ENCODE measurements at regions not wholly inside any gene's neighbourhood (a gene's known extent, or its start where the extent isn't known, plus 50 kb on each side); places are given as distances from the start of the nearest gene placed in this dataset.

DNA sequence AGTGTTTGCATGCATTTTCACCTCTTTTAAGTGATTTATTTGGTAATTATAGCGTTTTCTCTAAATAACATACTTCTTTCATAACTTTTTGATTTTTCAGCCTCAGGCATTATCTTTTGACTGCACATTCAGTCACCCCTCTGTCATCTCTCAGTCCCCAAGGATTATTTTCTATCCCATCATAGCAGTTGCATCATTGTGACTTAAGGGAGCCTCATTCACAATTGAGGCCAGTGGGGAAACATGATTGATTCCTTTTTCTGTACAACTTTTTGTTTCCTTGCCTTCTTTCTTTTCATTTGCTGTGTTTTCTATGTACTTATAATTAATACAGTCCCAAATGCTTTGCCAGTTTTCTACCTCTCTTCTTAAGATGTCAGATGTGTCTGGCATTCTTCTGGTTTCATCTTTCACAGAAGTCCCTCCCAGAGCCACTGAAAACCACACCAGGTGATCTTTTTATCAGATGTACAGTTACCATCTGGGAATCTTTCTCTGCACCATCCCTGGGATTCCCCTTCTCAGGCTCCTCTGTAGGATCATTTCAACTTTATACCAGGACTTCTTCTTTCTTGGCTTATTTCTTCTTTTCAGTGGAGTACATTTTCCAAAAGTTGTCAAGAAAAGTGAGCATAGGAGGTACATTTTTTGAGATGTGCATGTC lies 151.4 kb downstream of the RAP2B start:
- Mint-ChIP-seq H3K4me3 (no peak overlapping the region), H3K4me1 (ENCODE audit: low read depth) (peaks cover 9% of the 10 kb centered on the region), H3K27me3 (ENCODE audit: low read depth) (no peaks in the 10 kb centered on the region), H3K36me3 (ENCODE audit: low read depth) (no peaks in the 10 kb centered on the region), H3K27ac (no peak overlapping the region), H3K9me3 (peaks cover 4% of the 10 kb centered on the region)
- no peak for DNase-seq (ENCODE audit: low spot score)

DNA sequence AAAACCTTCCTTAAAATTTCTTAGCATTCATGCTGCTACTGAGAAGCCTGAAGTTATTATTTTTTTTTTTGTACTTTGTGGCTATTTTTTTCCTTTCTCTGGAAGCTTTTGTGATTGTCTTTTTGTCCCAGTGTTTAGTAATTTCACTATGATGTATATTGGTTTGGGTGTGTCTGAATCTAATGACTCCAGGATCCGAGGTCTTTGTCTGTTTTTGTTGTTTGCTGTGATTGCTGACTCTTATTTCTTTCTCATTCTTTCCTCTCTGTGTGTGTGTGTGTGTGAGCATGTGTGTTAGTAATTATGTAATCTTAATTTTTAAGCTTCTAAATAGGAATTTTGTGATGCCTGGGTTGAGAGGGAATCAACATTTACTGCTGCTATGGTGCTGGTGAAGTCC lies 152.0 kb downstream of the RAP2B start:
- Mint-ChIP-seq H3K27me3 (ENCODE audit: low read depth) (no peaks in the 10 kb centered on the region), H3K4me1 (ENCODE audit: low read depth) (peaks cover 9% of the 10 kb centered on the region), H3K4me3 (no peak overlapping the region), H3K9me3 (peaks cover 4% of the 10 kb centered on the region), H3K36me3 (ENCODE audit: low read depth) (no peaks in the 10 kb centered on the region), H3K27ac (no peak overlapping the region)
- DNase-seq (ENCODE audit: low spot score), result no peak

DNA sequence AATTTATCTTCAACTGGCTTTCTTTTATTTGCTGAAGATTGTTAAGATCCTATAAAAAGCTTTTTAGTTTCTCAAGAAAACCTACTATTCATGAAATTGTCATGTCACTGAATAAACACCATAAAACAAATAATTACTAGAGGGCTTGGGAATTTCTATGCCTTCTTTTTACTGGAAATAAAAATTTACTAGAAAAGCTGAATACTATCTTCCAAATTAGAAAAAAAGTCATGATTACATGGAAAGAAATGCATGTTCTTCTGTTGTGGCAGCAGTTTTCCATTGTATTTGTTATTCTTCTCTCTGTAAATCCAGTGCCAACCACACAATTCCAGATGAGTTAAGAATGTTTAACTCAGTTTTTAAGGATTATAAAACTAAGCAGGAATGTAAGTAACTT lies 153.8 kb downstream of the RAP2B start:
- Mint-ChIP-seq H3K9me3 (peaks cover 4% of the 10 kb centered on the region), H3K36me3 (ENCODE audit: low read depth) (no peaks in the 10 kb centered on the region), H3K4me3 (no peak overlapping the region), H3K27me3 (ENCODE audit: low read depth) (no peaks in the 10 kb centered on the region), H3K4me1 (ENCODE audit: low read depth) (peaks cover 15% of the 10 kb centered on the region), H3K27ac (no peak overlapping the region)
- no peak for DNase-seq (ENCODE audit: low spot score)

DNA sequence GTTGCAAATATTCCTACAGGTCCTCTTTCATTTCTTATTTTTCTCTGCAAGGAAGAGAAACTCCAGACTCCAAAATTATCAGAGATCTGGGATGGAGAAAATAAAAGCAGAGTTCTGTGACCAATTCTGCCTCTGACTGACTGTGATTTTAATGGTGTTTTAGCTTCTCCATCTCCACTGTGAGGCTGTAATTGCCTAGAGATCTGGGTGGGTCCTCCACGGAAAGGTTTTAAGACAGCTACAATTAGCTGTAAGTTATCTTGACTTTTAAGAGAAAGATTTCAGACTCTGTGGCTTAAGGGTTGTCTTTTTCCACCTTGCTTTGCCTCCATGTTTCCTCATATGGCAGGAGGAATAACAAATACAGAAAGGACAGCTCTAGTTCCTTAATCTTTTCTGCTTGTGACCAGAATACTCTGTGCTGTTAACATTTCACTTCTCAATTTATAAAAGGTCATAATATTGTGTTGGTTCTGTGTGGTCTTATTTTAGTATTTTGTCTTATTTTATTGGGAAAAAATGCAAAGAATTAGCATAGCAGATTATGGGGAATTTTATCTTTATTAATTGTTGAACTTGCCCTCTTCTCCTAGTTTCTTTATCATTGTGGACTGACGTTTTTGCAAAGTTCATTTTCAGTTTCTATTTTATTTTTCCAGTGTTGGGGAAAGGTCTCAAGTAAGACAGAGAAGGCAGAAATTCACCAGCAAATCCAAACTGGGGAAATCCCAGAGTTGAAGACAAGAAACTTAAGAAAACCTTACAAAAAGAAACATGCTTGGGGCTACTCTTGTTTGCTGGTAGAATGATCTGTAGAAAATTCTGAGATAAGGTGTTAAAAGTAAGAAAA lies 157.9 kb downstream of the RAP2B start:
- no peak overlapping the region for H3K27ac Mint-ChIP-seq
- no peaks in the 10 kb centered on the region for H3K27me3 Mint-ChIP-seq (ENCODE audit: low read depth)
- peaks cover 8% of the 10 kb centered on the region for H3K4me1 Mint-ChIP-seq (ENCODE audit: low read depth)
- no peak for DNase-seq (ENCODE audit: low spot score)
- H3K4me3 Mint-ChIP-seq, result peak overlapping the region; percentile 7
- H3K36me3 Mint-ChIP-seq (ENCODE audit: low read depth), result no peaks in the 10 kb centered on the region
- H3K9me3 Mint-ChIP-seq, result peaks cover 4% of the 10 kb centered on the region

DNA sequence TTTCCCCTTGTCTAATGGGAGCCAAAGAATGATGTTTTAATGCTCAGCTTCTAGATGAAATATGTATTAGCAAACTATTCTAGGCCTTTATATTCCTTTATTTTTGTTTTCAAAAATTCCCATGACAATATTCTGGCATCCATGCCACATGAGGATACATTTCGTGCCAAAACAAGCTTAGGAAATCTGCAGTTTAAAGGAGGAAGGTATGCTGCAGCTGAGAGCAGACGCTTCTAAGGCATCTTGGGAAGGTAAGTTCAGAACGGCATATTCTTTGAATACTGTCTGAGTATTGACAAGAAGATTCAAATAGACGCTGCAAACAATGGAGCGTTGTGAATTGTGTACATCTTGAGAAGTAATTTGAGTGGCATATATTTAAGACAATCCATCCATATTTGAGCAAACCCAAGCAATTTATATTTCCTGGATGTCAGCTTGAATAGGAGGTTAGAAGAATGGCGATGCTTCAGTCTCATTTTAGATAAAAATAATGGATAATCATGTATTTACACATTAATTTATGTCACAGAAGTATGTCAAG lies 158.6 kb downstream of the RAP2B start:
- H3K9me3 Mint-ChIP-seq, result no peaks in the 10 kb centered on the region
- H3K27ac Mint-ChIP-seq, result no peak overlapping the region
- no peak for DNase-seq (ENCODE audit: low spot score)
- H3K4me1 Mint-ChIP-seq (ENCODE audit: low read depth), result peaks cover 8% of the 10 kb centered on the region
- H3K27me3 Mint-ChIP-seq (ENCODE audit: low read depth), result no peaks in the 10 kb centered on the region
- no peak overlapping the region for H3K4me3 Mint-ChIP-seq
- no peaks in the 10 kb centered on the region for H3K36me3 Mint-ChIP-seq (ENCODE audit: low read depth)

DNA sequence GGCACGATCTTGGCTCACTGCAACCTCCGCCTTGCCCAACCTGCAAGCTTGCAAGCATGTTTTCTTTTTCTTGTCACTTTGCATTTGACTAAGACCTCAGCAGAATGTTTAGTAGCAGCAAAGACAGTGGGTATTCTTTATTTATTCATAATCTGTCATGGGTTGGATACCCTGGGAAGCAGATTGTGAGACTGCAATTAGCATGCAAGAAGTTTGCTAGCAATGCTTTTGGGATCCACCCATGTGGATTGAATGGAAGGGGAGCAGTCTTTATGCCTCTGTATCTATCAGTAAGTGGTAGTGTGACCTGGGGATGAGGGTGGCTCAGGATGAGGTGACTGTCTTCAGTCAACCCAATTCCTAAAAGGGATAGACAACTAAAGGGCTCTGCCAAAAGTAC lies 166.7 kb downstream of the RAP2B start:
- H3K27ac Mint-ChIP-seq, result no peak overlapping the region
- no peak overlapping the region for H3K4me3 Mint-ChIP-seq
- peaks cover 1% of the 10 kb centered on the region for H3K36me3 Mint-ChIP-seq (ENCODE audit: low read depth)
- no peaks in the 10 kb centered on the region for H3K27me3 Mint-ChIP-seq (ENCODE audit: low read depth)
- no peaks in the 10 kb centered on the region for H3K9me3 Mint-ChIP-seq
- peaks cover 5% of the 10 kb centered on the region for H3K4me1 Mint-ChIP-seq (ENCODE audit: low read depth)
- DNase-seq (ENCODE audit: low spot score), result no peak

DNA sequence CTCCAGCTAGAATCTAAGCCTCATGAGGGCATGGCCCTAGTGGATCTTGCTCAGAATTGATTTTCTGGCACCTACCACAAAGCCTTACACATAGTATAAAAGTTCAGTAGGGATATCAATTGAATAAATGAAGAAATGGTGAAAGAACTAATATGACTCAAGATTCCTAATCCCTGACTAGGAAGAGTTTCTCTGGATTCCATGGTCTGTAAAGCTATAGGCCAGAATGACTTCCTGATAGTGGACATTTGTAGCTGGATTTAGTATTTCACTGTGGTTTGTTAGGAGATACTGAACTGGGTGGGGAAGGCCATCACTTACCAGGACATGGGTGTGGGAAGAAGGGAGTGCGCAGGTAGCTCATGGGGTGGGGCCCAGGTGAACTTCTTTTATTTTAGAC lies 168.9 kb downstream of the RAP2B start:
- no peak overlapping the region for H3K27ac Mint-ChIP-seq
- no peak for DNase-seq (ENCODE audit: low spot score)

DNA sequence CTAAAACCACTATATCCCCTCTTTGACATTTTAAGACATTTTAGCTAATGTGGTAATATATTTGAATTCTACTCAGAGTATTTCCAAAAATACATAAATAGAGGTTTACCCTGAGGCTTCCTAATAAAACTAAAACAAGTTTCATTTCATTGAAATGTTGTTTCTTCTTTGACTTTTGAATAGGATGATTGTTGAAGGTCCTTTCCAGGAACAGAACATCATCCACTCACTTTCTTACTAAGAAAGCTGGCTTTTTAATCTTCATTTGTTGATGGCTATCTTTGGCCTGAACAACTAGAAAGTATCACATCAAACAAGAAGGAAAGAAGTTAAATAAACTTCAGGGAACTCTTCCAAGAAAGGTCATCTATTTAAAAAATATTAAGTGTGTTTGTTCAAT lies 169.7 kb downstream of the RAP2B start:
- H3K27me3 Mint-ChIP-seq (ENCODE audit: low read depth), result no peaks in the 10 kb centered on the region
- H3K27ac Mint-ChIP-seq, result no peak overlapping the region
- no peaks in the 10 kb centered on the region for H3K9me3 Mint-ChIP-seq
- H3K4me1 Mint-ChIP-seq (ENCODE audit: low read depth), result peaks cover 7% of the 10 kb centered on the region
- no peaks in the 10 kb centered on the region for H3K36me3 Mint-ChIP-seq (ENCODE audit: low read depth)
- no peak overlapping the region for H3K4me3 Mint-ChIP-seq
- no peak for DNase-seq (ENCODE audit: low spot score)

More for the DNA sequence above, 168.9 kb downstream of the RAP2B start:
- Mint-ChIP-seq H3K36me3 (ENCODE audit: low read depth) (peaks cover 1% of the 10 kb centered on the region), H3K4me3 (no peak overlapping the region), H3K4me1 (ENCODE audit: low read depth) (peaks cover 7% of the 10 kb centered on the region), H3K27me3 (ENCODE audit: low read depth) (no peaks in the 10 kb centered on the region), H3K9me3 (no peaks in the 10 kb centered on the region)

DNA sequence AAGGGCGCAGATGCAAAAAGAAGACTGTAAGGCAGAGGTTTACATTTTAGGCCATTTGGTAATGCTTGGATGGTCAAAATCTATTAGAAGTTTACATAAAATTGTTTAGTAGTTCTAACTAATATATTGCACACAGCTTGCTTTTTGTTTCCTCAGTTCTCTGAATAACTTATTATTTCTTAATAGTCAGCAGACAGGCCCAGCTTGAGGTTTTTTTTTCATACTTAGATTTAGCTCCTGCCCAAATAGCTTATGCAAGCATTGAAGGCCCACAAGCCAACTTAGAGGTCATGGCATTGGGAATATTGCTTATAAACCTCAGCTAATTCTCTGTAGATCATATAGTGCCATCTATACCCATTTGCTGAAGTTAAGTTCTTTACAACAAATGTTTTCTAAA lies 172.5 kb downstream of the RAP2B start:
- no peak for DNase-seq (ENCODE audit: low spot score)
- Mint-ChIP-seq H3K4me1 (ENCODE audit: low read depth) (peaks cover 7% of the 10 kb centered on the region), H3K27ac (no peak overlapping the region), H3K36me3 (ENCODE audit: low read depth) (no peaks in the 10 kb centered on the region), H3K9me3 (no peaks in the 10 kb centered on the region), H3K4me3 (no peak overlapping the region), H3K27me3 (ENCODE audit: low read depth) (no peaks in the 10 kb centered on the region)

DNA sequence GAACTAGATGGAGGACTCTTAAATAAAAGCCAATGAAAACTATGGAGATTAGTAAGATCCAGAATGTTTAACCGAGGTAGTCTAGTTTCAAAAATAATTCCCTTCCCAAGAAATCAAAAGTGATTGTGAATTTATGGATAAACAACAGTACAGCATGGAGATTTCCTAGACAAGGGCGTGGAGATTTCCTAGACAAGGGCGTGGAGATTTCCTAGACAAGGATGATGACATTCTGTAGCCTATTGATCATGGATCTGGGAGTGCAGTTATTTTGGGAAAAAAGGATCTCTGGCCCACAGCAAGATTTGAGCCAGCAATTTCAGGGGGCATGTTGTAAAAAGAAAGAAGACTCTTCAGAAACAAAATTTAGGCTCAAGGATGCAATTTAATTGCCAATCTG lies 175.3 kb downstream of the RAP2B start:
- Mint-ChIP-seq H3K4me3 (no peak overlapping the region), H3K27me3 (ENCODE audit: low read depth) (no peaks in the 10 kb centered on the region), H3K9me3 (peaks cover 5% of the 10 kb centered on the region), H3K27ac (no peak overlapping the region), H3K36me3 (ENCODE audit: low read depth) (no peaks in the 10 kb centered on the region), H3K4me1 (ENCODE audit: low read depth) (peaks cover 4% of the 10 kb centered on the region)
- DNase-seq (ENCODE audit: low spot score), result no peak

DNA sequence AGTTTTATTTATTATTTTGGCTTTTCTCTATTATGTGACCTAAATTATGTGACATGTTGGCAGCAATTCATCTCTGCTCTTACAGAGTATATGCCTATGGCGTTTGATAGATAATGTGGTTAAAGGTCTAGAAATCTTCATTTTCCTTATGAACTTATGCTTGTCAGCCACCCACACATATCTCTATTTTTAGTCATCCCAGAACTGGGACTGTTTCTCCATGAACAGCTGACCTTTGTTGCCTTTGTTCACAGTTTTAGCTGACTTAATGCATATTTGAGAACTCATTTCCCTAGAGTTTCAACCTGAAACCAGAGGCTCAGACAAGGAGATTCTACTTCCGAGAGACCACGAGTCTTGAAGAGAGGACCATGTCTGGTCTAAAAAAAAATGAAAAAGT lies 176.5 kb downstream of the RAP2B start:
- H3K36me3 Mint-ChIP-seq (ENCODE audit: low read depth), result no peaks in the 10 kb centered on the region
- H3K27ac Mint-ChIP-seq, result no peak overlapping the region
- H3K27me3 Mint-ChIP-seq (ENCODE audit: low read depth), result no peaks in the 10 kb centered on the region
- H3K9me3 Mint-ChIP-seq, result peaks cover 5% of the 10 kb centered on the region
- peaks cover 2% of the 10 kb centered on the region for H3K4me1 Mint-ChIP-seq (ENCODE audit: low read depth)
- DNase-seq (ENCODE audit: low spot score), result no peak
- no peak overlapping the region for H3K4me3 Mint-ChIP-seq

DNA sequence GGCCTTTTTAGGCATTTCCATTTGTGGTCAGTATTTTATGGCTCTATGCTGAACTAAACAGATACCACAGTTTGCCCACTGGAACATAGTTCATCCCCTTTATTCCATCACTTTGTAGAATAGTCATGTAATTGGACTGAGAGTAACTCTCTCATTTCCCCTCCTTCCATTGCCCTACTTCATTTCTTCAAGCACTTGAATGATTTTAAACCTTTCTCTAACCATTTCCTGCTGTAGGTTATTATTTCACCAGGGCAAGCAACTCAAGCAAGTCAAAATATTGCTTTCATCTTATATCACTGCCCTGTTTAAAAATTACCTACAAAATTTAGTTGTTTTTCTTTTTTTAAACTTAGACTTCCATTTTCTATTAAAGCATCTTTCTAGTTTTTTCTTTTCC lies 177.0 kb downstream of the RAP2B start:
- no peak for DNase-seq (ENCODE audit: low spot score)
- H3K27me3 Mint-ChIP-seq (ENCODE audit: low read depth), result no peaks in the 10 kb centered on the region
- H3K4me3 Mint-ChIP-seq, result no peak overlapping the region
- peaks cover 1% of the 10 kb centered on the region for H3K4me1 Mint-ChIP-seq (ENCODE audit: low read depth)
- H3K9me3 Mint-ChIP-seq, result peaks cover 5% of the 10 kb centered on the region
- no peak overlapping the region for H3K27ac Mint-ChIP-seq
- no peaks in the 10 kb centered on the region for H3K36me3 Mint-ChIP-seq (ENCODE audit: low read depth)

DNA sequence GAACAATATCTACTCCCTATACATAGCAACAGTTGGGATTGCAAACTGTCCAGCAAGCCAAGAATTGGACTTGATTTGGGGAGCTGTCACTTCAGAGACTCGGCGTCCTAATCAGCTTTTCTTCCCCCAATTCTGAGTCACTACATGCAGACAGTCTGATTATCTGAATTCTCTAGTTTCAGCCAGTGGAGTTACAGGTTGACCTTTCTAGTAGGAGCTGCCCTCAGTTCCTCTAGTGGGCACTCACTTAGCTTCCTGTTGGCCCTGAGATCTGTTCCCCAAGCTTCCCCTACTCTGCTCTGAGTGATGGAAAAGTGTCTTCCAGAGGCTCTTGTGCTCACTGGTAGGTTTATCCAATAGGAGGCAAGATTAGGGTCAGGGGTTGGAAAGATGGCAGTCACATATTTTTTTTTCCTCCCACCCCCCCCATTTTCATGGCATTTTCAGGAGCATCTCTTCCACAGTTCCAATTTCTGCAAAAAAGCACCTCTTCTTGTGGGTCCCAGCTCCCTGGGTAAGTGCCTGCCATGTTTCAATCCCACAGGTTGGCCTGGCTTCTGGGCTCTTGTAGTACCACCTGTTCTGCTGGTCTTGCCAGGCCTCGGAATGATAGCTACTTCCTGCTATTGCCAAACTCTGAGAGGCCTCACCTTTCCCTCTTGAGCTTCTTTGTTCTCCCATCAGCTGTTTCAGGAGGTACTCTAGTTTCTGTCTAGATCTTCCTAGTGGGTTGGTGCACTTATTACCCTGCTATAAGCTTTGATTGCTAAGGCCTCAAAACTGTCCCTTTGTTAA lies 182.2 kb downstream of the RAP2B start:
- H3K4me3 Mint-ChIP-seq, result no peak overlapping the region
- no peaks in the 10 kb centered on the region for H3K36me3 Mint-ChIP-seq (ENCODE audit: low read depth)
- H3K27ac Mint-ChIP-seq, result no peak overlapping the region
- DNase-seq (ENCODE audit: low spot score), result no peak
- H3K9me3 Mint-ChIP-seq, result peaks cover 5% of the 10 kb centered on the region
- H3K27me3 Mint-ChIP-seq (ENCODE audit: low read depth), result no peaks in the 10 kb centered on the region
- H3K4me1 Mint-ChIP-seq (ENCODE audit: low read depth), result no peaks in the 10 kb centered on the region

Measured in T-helper 2 cell treated with Interferon-gamma antibody and Interleukin-4, amounts not matched to agents 5 μg/mL and 100 μg/mL, for 36 hours (primary cell).